AG09309 (cell line): ENCODE measurements at regions not wholly inside any gene's neighbourhood (a gene's known extent, or its start where the extent isn't known, plus 50 kb on each side); places are given as distances from the start of the nearest gene placed in this dataset.
"Not testable (repeated sequence)": the region's sequence is repeated elsewhere in the genome, so short reads cannot be mapped to it uniquely, and the experiment has no call there.

Experiments used
- DNase-seq: peaks from one replicate; pipeline ENCODE4 v3.0.0-alpha.2; 2010; ENCODE audit warnings: low read depth
- H3K4me3 ChIP-seq: 2 replicates; pipeline ENCODE4 v1.5.1; 2011; ENCODE audit warnings: mild to moderate bottlenecking, low read depth, low read length, moderate library complexity; ENCODE audit not compliant: control insufficient read depth
- CTCF ChIP-seq: IDR thresholded peaks from 2 replicates; pipeline ENCODE4 v1.5.1; 2011; ENCODE audit warnings: mild to moderate bottlenecking, low read depth, low read length, inconsistent platforms; ENCODE audit not compliant: insufficient read depth, control insufficient read depth; ENCODE audit errors: missing control alignments

GRCh38 chr17:77617516-77617915 is 341.0 kb upstream of the TNRC6C start:
- no peak overlapping the region for H3K4me3 ChIP-seq
- no peak for TF ChIP-seq CTCF
- DNase-seq, result no peak

- DNase-seq, result no peak
- no peak for TF ChIP-seq CTCF
- no peak overlapping the region for H3K4me3 ChIP-seq
Observed at GRCh38 chr17:77618173-77618572, 340.3 kb upstream of the TNRC6C start.

GRCh38 chr17:77618731-77619130 is 339.8 kb upstream of the TNRC6C start:
- no peak overlapping the region for H3K4me3 ChIP-seq
- no peak for DNase-seq
- no peak for TF ChIP-seq CTCF

GRCh38 chr17:77619326-77619725 is 339.2 kb upstream of the TNRC6C start:
- TF ChIP-seq CTCF, result no peak
- H3K4me3 ChIP-seq, result no peak overlapping the region
- DNase-seq, result no peak

- DNase-seq, result no peak
- no peak overlapping the region for H3K4me3 ChIP-seq
- no peak for TF ChIP-seq CTCF
Observed at GRCh38 chr17:77619851-77620250, 338.7 kb upstream of the TNRC6C start.

- H3K4me3 ChIP-seq, result no peak overlapping the region
- no peak for DNase-seq
- no peak for TF ChIP-seq CTCF
Observed at GRCh38 chr17:77620282-77620681, 338.2 kb upstream of the TNRC6C start.

GRCh38 chr17:77622084-77622483 is 336.4 kb upstream of the TNRC6C start:
- DNase-seq, H3K4me3 ChIP-seq: not testable (repeated sequence)
